ENCODE measurements at regions not wholly inside any gene's neighbourhood (a gene's known extent, or its start where the extent isn't known, plus 50 kb on each side); places are given as distances from the start of the nearest gene placed in this dataset.
"Not testable (repeated sequence)": the region's sequence is repeated elsewhere in the genome, so short reads cannot be mapped to it uniquely, and the experiment has no call there.

GRCh38 chr3:156050918-156051317 lies 69.5 kb upstream of the KCNAB1 start:
- no peak for DNase-seq

GRCh38 chr3:156051651-156052050 lies 68.7 kb upstream of the KCNAB1 start:
- DNase-seq: no peak

- DNase-seq: no peak
Observed at GRCh38 chr3:156052115-156052514, 68.3 kb upstream of the KCNAB1 start.

- DNase-seq: no peak
Observed at GRCh38 chr3:156059950-156060501, 60.4 kb upstream of the KCNAB1 start.

- not testable (repeated sequence) for DNase-seq
Observed at GRCh38 chr3:156068151-156068550, 52.2 kb upstream of the KCNAB1 start.

GRCh38 chr3:156070028-156070427 lies 50.4 kb upstream of the KCNAB1 start:
- no peak for DNase-seq
